ENCODE measurements at regions not wholly inside any gene's neighbourhood (a gene's known extent, or its start where the extent isn't known, plus 50 kb on each side); places are given as distances from the start of the nearest gene placed in this dataset.

DNA sequence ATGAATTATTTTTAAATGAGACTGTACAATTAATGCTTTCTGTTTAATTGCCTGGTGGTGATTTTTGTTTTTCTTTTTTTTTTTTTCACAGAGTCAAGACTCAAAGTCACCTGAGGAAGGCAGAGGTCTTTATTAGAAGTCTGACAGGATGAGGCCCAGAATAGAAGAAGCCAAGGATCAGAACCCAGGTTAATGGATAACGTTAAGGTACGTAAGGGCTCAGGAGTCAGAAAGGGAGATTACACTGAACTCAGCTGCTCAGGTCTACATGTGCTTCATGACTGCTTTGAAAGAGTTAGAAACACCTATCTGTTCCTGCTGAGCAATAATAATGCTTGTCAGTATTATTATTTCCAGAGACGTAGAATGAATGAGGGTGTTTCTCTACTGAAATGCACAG lies 196.5 kb downstream of the LRATD1 start:
- no peaks in the 10 kb centered on the region for H3K9me3 ChIP-seq (ENCODE audit: insufficient read depth, low read length, severe bottlenecking)
- no peak for ATAC-seq (ENCODE audit: insufficient read depth, low read depth)
- DNase-seq: no peak
- no peak overlapping the region for H3K4me3 ChIP-seq (ENCODE audit: low read depth in 1 of 2, low read length in 2 of 2)
- no peak for TF ChIP-seq EZH2 (IDR thresholded peaks at IDR 0.05; ENCODE audit: borderline replicate concordance, low read depth, low read length, severe bottlenecking)
- H3K9ac ChIP-seq (ENCODE audit: low read depth, low read length): no peak overlapping the region
- no peak overlapping the region for H2AFZ ChIP-seq (ENCODE audit: low read depth, low read length)
- H3K4me2 ChIP-seq (ENCODE audit: insufficient read depth, low read length): no peak overlapping the region
- no peaks in the 10 kb centered on the region for H3K36me3 ChIP-seq (ENCODE audit: insufficient read depth, low read length)
- H3K79me2 ChIP-seq (ENCODE audit: insufficient read depth, low read length): no peaks in the 10 kb centered on the region
- no peak overlapping the region for H3K27ac ChIP-seq (ENCODE audit: low read length)
- H4K20me1 ChIP-seq (ENCODE audit: insufficient read depth, low read length): no peaks in the 10 kb centered on the region
- H3K27me3 ChIP-seq (ENCODE audit: insufficient read depth, low read length, poor library complexity): no peaks in the 10 kb centered on the region
- no peaks in the 10 kb centered on the region for H3K4me1 ChIP-seq (ENCODE audit: insufficient read depth, low read length)

DNA sequence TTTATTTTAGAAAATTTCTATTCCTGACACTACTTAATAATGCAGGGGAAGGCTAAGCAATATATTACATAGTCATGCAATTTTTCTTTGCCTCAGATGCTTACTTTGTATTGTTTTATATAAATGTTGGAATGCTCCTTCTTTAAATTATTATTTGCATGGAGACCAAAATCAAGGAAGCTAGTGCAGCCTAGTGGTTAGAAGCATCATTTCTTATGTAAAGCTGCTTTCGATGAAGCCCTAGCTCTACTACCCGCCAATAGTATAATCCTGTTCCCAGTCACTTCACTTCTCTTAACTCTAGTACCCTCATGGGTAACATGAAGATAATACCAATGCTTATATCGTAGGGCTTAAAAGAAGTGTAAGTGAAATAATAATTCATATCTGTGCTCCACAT lies 198.9 kb downstream of the LRATD1 start:
- no peak overlapping the region for H3K4me2 ChIP-seq (ENCODE audit: insufficient read depth, low read length)
- TF ChIP-seq EZH2 (IDR thresholded peaks at IDR 0.05; ENCODE audit: borderline replicate concordance, low read depth, low read length, severe bottlenecking) (no peak), CTCF (IDR thresholded peaks at IDR 0.05; ENCODE audit: borderline replicate concordance, extremely low read depth, low read length, poor library complexity, severe bottlenecking) (no peak)
- H3K27ac ChIP-seq (ENCODE audit: low read length): no peak overlapping the region
- no peak for DNase-seq
- no peak overlapping the region for H3K9ac ChIP-seq (ENCODE audit: low read depth, low read length)
- no peak overlapping the region for H3K4me3 ChIP-seq (ENCODE audit: low read depth in 1 of 2, low read length in 2 of 2)
- no peak overlapping the region for H2AFZ ChIP-seq (ENCODE audit: low read depth, low read length)
- no peaks in the 10 kb centered on the region for H3K36me3 ChIP-seq (ENCODE audit: insufficient read depth, low read length)
- H3K4me1 ChIP-seq (ENCODE audit: insufficient read depth, low read length): no peaks in the 10 kb centered on the region
- H3K9me3 ChIP-seq (ENCODE audit: insufficient read depth, low read length, severe bottlenecking): no peaks in the 10 kb centered on the region
- no peaks in the 10 kb centered on the region for H3K27me3 ChIP-seq (ENCODE audit: insufficient read depth, low read length, poor library complexity)
- H3K79me2 ChIP-seq (ENCODE audit: insufficient read depth, low read length): no peaks in the 10 kb centered on the region
- ATAC-seq (ENCODE audit: insufficient read depth, low read depth): no peak
- H4K20me1 ChIP-seq (ENCODE audit: insufficient read depth, low read length): no peaks in the 10 kb centered on the region

- no peak overlapping the region for H3K9ac ChIP-seq (ENCODE audit: low read depth, low read length)
Observed at GRCh38 chr2:14843507-14844204, 211.1 kb downstream of the LRATD1 start.

More at GRCh38 chr2:14843507-14844204, 211.1 kb downstream of the LRATD1 start:
- Histone ChIP-seq H3K79me2 (ENCODE audit: insufficient read depth, low read length) (no peaks in the 10 kb centered on the region), H3K4me3 (ENCODE audit: low read depth in 1 of 2, low read length in 2 of 2) (no peak overlapping the region), H3K9me3 (ENCODE audit: insufficient read depth, low read length, severe bottlenecking) (no peaks in the 10 kb centered on the region), H3K27me3 (ENCODE audit: insufficient read depth, low read length, poor library complexity) (no peaks in the 10 kb centered on the region), H2AFZ (ENCODE audit: low read depth, low read length) (no peak overlapping the region), H3K27ac (ENCODE audit: low read length) (no peak overlapping the region), H4K20me1 (ENCODE audit: insufficient read depth, low read length) (no peaks in the 10 kb centered on the region), H3K36me3 (ENCODE audit: insufficient read depth, low read length) (no peaks in the 10 kb centered on the region), H3K4me1 (ENCODE audit: insufficient read depth, low read length) (no peaks in the 10 kb centered on the region), H3K4me2 (ENCODE audit: insufficient read depth, low read length) (no peak overlapping the region)
- DNase-seq: no peak
- TF ChIP-seq EZH2 (IDR thresholded peaks at IDR 0.05; ENCODE audit: borderline replicate concordance, low read depth, low read length, severe bottlenecking): no peak
- TF ChIP-seq CTCF (IDR thresholded peaks at IDR 0.05; ENCODE audit: borderline replicate concordance, extremely low read depth, low read length, poor library complexity, severe bottlenecking): no peak
- ATAC-seq (ENCODE audit: insufficient read depth, low read depth): no peak
